ENCODE measurements at regions not wholly inside any gene's neighbourhood (a gene's known extent, or its start where the extent isn't known, plus 50 kb on each side); places are given as distances from the start of the nearest gene placed in this dataset.
"Not testable (repeated sequence)": the region's sequence is repeated elsewhere in the genome, so short reads cannot be mapped to it uniquely, and the experiment has no call there.

GRCh38 chr7:66503551-66504031 is 125.1 kb upstream of the KCTD7 start:
- DNase-seq (ENCODE audit: low spot score), result no peak

DNA sequence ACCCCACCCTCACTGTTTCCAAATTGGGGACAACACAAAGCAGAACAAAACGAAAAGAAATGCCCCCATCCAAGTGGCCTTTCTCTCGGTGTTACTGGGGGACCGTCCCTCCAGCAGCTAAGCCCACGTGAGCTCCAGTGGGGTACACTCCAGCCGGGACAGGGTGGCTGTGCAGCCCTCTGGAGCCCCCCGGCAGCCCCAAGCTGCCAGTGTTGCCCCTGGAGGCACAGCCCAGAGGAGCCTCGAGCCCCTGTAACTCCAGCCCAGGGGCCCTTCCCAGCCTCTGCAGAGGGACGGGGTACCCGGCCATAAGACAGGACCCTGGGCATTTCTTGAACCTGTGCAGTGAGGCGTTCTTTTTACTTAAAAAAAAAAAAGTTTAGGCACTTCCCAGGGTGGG is 124.5 kb upstream of the KCTD7 start:
- no peak for DNase-seq (ENCODE audit: low spot score)

DNA sequence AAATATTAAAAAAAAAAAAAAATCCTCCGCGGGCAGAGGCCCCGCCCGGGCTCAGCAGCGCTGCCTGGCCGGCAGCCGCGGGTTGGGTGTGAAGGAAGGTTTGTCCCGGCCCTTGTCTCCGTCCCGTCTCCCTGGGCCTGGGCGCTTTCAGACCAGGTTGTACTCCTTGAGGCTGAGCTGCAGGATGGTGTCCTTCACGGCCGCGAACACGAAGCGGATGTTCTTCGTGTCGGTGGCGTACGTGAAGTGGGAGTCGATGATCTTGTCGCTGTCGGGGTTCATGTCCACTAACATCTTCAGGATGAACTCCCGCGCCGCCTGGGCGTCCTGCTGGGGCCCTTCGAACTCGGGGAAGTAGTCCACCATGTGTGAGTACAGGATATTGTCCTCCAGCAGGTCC is 123.7 kb upstream of the KCTD7 start:
- no peak for DNase-seq (ENCODE audit: low spot score)

DNA sequence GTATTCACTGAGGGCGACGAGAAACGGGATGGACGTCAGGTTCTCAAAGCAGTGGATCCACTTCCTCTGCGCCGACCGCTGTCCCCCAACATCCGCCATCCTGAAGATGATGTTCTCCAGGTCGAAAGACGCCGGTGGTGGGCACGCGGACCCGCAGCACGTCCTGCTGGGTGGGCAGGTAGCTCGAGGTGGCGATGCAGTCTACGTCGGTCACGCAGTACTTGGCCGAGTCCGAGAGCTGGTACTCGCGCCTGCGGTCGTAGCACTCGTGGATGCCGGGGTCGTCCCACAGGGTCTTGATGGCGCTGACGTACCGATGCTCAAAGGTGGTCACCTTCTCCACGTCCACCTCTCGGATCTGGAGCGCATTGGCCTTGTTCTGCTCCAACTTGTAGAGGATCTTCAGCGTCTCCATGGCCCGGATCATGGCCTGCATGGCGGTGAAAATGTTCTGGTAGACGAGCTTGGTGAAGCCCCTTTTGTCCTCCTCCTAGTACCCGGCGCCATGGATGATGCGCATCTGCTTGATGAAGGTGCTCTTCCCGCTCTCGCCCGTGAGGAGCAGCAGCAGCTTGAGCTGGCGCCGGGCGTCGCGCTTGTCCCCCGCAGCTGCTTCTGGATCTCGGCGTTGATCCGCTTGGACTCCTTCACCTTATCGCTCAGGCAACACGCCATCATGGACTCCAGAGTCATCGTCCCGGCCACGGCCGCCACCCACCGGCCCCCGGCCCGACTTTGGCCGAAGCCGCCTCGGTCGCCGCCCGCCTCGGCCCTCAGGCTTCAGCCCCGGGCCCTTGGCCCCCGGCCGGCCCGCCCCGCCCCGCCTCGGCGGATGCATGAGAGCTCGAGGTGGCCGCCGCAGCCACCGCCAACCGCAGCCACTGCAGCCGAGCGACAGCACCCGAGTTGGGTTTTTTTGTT is 122.9 kb upstream of the KCTD7 start:
- no peak for DNase-seq (ENCODE audit: low spot score)

DNA sequence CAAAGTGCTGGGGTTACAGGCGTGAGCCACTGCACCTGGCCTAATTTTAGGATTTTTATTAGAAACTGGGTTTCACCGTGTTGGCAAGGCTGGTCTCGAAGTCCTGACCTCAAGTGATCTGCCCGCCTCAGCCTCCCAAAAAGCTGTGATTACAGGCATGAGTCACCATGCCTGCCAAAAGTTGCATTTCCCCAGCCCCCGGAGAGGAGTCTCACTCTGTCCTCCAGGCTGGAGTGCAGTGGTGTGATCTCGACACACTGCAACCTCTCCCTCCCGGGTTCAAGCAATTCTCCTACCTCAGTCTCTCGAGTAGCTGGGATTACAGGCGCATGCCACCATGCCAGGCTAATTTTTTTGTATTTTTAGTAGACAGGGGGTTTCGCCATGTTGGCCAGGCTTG is 122.0 kb upstream of the KCTD7 start:
- DNase-seq (ENCODE audit: low spot score), result not testable (repeated sequence)

- DNase-seq (ENCODE audit: low spot score), result no peak
These were observed 120.9 kb upstream of the KCTD7 start for GRCh38 chr7:66507764-66508296.

GRCh38 chr7:66508431-66508830 is 120.2 kb upstream of the KCTD7 start:
- no peak for DNase-seq (ENCODE audit: low spot score)

DNA sequence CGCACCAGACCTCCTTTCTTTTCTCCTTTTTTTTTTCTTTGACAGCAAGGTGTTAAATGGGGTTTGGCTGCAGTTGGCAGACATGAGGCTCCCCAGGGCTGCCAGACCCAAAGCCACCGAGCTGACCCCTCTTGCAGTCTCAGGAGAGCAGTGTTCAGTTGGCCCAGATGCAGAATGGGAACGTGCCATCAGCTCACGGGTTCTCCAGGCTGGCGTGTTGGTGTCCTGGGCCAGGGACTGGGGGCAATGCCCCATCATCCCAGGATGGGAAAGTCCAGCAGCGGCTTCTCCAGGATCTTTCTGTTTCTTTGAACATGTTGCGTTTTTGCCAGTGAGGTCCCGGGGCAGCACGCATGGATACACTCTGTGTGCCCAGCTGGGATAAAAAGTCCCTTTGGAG is 114.6 kb upstream of the KCTD7 start:
- DNase-seq (ENCODE audit: low spot score), result no peak

- no peak for DNase-seq (ENCODE audit: low spot score)
These were observed 111.3 kb upstream of the KCTD7 start for GRCh38 chr7:66517212-66517909.

DNA sequence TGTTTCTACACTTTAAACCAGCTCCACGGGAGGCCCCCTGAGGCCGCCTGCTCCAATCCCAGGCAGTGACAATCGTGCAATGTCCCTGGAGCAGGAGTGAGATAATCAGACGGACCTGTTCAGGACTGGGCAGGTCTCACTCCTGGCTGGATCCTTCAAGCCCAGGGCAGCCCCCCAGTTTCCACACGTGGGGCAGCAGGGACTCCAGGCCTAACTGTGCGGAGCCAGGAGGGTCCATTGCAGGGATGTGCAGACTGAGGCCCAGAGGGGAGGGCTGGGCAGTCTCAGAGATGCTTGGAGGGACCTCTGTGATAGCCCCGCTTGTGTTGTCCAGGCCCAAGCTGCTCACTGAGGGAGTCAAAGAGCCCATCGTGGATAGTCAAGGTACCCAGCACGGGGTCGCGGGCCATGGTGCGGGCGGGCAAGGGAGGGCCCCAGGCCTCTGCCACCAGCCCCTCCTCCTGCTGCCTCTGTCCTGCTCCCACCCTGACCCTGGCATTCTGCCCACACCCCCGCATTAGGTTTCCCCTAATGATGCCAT is 110.5 kb upstream of the KCTD7 start:
- DNase-seq (ENCODE audit: low spot score), result no peak

DNA sequence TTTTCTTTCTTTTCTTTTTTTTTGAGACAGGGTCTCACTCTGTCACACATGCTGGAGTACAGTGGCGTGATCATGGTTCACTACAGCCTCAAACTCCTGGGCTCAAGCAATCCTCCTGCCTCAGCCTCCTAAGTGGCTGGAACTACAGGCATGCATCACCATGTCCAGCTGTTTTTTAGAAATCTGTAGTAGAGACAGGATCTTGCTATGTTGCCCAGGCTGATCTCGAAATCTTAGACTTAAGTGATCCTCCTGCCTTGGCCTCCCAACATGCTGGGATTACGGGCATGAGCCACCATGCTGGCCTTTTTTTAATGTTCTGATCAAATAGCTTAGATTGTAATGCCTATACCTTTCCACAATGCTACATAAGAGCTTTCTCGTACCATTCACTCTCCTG is 107.0 kb upstream of the KCTD7 start:
- no peak for DNase-seq (ENCODE audit: low spot score)

- peak; percentile 42 for DNase-seq (ENCODE audit: low spot score)
These were observed 106.2 kb upstream of the KCTD7 start for GRCh38 chr7:66522518-66522917.

DNA sequence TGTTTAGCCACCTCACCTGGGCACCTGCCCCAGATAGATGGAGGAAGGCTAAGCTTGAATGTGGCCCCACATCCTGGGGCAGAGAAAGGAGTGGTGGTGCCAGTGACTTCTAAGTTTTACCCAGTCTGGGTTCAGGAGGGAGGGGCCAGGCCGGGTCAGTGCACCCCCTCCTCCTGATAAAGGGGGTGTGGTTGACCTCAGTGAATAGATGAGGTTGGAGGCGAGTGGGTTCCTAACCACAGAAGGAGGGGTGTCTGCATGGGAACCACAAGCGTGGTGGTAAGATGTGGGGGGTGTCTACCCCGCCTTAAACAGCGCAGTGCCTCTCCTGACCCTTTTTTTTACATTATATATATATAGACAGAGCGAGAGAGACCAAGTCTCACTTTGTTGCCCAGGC is 105.3 kb upstream of the KCTD7 start:
- no peak for DNase-seq (ENCODE audit: low spot score)

- no peak for DNase-seq (ENCODE audit: low spot score)
These were observed 103.9 kb upstream of the KCTD7 start for GRCh38 chr7:66524738-66525137.

DNA sequence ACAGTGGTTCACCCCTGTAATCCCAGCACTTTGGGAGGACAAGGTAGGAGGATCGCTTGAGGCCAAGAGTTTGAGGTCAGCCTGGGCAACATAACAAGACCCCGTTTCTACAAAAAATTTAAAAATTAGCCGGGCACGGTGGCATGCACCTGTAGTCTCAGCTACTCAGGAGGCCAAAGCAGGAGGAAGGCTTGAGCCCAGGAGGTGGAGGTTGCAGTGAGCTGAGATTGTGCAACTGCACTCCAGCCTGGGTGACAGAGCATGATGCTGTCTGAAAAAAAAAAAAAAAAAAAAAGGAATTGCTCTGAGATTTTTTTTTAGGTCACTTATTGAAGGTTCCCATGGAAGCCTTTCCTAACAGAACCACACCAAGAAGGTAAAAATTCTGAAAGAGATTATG is 101.9 kb upstream of the KCTD7 start:
- not testable (repeated sequence) for DNase-seq (ENCODE audit: low spot score)

GRCh38 chr7:66528652-66529051 is 100.0 kb upstream of the KCTD7 start:
- no peak for DNase-seq (ENCODE audit: low spot score)

DNA sequence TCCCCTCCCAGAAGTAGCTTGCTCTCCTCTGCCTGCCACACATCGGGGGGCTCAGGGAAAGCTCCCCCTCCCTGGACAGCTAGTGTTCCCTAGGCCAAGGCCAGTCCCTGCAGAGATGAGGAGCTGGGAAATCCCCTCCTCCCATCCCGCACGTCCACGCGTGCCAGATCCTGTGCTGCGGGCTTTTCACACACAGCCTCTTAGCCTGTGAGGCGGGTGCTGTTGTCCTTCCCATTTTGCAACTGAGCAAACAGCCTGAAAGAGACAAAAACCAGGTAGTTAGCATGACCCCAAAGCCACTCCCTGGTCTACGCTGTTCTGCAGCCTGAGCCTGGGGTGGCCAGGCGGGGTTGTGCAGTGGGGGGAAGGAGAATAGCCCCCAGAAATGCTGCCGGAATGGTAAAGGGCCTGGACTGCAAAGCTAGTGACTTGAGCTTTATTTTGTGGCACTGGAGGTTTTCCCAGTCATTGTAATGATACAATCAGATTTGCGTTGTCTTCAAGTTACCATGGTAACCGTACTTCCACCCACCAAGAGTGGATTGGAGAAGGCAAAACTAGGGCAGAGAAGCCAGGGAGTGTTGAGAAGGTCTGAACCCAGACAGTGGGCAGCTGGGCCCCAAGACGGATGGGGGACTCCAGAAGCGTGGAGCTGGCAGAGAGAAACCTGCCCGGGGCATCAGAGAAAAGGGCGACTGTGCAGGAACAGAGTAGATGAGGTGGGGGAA is 98.6 kb upstream of the KCTD7 start:
- no peak for DNase-seq (ENCODE audit: low spot score)

DNA sequence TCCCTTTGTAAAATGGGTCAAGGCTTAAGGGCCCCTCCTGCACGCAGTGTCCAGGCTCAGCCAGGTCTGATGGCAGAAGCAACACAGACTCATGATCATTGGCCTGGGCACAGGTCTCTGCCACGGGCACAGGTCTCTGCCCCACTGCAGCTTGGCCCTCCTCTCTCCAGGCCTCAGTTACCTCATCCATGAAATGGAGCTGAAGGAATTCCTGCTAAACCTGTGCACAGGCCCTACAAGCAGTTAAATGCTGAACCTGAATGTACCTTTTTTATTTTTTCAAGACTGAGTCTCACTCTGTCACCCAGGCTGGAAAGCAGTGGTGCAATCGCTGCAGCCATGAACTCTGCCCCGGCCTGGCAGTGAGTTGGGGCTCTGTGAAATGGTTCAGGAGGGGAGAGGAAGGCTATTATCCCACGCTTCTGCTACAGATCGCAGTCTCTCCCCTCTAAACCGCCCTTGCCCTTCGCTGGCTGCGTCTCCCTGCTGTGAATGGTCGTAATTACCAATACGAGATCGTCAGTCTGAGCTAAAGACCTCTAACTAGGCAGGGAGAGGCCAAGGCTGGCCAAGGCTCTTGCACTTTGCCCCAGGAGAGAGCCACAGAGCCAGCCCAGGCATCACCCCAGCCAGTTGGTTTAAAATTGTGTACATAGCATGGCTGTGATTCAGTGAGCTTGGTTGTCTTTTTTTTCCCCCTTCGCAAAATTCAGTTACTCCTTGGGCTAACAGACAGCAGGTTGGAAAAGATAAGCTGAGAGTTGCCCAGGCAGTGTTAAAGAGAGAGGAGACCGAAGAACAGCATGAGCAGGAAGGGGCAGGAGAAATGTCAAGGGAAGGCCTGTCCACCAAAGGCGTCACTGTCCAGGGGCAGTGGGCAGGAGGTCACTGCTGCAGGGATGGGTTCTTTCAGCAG is 93.0 kb upstream of the KCTD7 start:
- no peak for DNase-seq (ENCODE audit: low spot score)

- DNase-seq (ENCODE audit: low spot score), result no peak
These were observed 91.3 kb upstream of the KCTD7 start for GRCh38 chr7:66537380-66537779.

DNA sequence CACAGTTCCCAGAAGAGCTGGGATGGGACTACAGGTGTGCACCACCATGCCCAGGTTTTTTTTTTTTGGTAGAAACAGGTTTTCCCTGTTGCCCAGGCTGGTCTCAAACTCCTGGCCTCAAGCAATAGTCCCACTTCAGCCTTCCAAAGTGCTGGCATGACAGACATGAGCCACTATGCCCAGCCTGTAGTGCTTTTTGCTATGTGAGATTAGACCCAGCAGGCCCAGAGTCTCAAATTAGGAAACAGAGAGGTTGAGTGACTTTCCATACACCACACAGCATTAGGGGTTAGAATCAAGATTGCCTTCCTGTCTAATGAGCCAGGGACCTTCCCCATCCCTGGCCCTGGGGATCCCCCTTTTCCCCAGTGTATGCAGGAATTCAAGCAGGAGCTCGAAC is 90.8 kb upstream of the KCTD7 start:
- no peak for DNase-seq (ENCODE audit: low spot score)

DNA sequence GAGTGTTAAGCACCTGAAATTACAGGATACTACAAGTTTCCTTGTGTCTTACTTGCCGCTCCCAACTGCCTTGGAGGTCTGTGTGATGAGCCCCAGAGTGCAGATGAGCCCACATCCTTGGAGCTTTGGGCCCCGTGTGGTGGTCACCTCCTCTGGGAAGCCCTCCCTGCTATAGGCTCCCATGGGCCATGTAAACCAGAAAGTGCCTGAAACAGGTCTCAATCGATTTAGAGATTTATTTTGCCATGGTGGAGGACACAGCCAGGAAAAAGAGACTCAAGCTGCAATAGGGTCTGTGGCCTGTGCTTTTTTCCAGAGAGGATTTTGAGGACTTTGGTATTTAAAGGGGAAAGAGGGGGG is 89.4 kb upstream of the KCTD7 start:
- DNase-seq (ENCODE audit: low spot score), result no peak
